Peyer's patch (tissue), 4 donors: ENCODE measurements at regions not wholly inside any gene's neighbourhood (a gene's known extent, or its start where the extent isn't known, plus 50 kb on each side); places are given as distances from the start of the nearest gene placed in this dataset.

Source experiments
- DNase-seq, 3 donors: peaks; one replicate each; pipeline ENCODE4 v3.0.0-alpha.2; 2017 to 2019
- H3K27ac ChIP-seq, 4 donors: fragments of 200-600 bp; sonication (generic); one replicate each; pipeline ENCODE4 v1.5.1; 2016 to 2019
- H3K27me3 ChIP-seq, 2 donors: fragments of 200-600 bp; sonication (generic); one replicate each; pipeline ENCODE4 v1.5.1; 2019
- H3K36me3 ChIP-seq, 3 donors: fragments of 200-600 bp; sonication (generic); one replicate each; pipeline ENCODE4 v1.5.1; 2016 to 2019
- H3K4me1 ChIP-seq, 4 donors: fragments of 200-600 bp; sonication (generic); one replicate each; pipeline ENCODE4 v1.5.1; 2016 to 2019
- H3K4me3 ChIP-seq, 4 donors: fragments of 200-600 bp; sonication (generic); 1 replicate in 3 of 4; 2 replicates in 1 of 4; pipeline ENCODE4 v1.5.1; 2016 to 2019; ENCODE audit warnings: mild to moderate bottlenecking in 1 of 4
- H3K9me3 ChIP-seq, 4 donors: fragments of 200-600 bp; sonication (generic); one replicate each; pipeline ENCODE4 v1.5.1; 2016 to 2019; ENCODE audit warnings: mild to moderate bottlenecking in 1 of 4
- POLR2A ChIP-seq, 2 donors: fragments of 450-650 bp; IDR thresholded peaks; one replicate each; pipeline ENCODE4 v1.5.1; 2017; ENCODE audit warnings: antibody characterized with exemption in 2 of 2, mild to moderate bottlenecking in 2 of 2, moderate library complexity in 2 of 2
- TF ChIP-seq, protein P1 (sequence below), 6 experiments: fragments of 450-650 bp in 4 of 6; fragments of 200-600 bp in 2 of 6; sonication (generic) in 1 of 6; IDR thresholded peaks; one replicate each; pipeline ENCODE4 v1.5.1; 2017 to 2019; ENCODE audit warnings: antibody characterized with exemption in 6 of 6, mild to moderate bottlenecking in 3 of 6, moderate library complexity in 1 of 6

DNA sequence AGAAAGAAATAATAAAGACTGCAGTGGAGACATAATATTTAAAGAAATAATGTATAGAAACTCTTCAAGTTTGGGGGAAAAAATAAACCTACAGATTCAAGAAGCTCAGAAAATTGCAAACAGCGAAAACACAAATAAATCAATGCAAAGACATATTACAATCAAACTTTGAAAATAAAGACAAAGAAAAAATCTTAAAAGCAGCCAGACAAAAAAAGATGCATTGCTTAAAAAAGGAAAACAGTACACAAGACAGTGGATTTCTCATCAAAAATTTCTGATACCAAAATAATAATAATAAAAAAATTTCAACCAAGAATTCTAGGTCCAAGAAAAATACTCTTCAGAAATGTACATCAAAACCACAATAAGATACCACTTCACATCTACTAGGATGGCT, 681.0 kb downstream of the UQCRFS1 start:
- no peaks in the 10 kb centered on the region for H3K27me3 ChIP-seq
- no peaks in the 10 kb centered on the region for H3K9me3 ChIP-seq
- TF ChIP-seq, protein P1, sequence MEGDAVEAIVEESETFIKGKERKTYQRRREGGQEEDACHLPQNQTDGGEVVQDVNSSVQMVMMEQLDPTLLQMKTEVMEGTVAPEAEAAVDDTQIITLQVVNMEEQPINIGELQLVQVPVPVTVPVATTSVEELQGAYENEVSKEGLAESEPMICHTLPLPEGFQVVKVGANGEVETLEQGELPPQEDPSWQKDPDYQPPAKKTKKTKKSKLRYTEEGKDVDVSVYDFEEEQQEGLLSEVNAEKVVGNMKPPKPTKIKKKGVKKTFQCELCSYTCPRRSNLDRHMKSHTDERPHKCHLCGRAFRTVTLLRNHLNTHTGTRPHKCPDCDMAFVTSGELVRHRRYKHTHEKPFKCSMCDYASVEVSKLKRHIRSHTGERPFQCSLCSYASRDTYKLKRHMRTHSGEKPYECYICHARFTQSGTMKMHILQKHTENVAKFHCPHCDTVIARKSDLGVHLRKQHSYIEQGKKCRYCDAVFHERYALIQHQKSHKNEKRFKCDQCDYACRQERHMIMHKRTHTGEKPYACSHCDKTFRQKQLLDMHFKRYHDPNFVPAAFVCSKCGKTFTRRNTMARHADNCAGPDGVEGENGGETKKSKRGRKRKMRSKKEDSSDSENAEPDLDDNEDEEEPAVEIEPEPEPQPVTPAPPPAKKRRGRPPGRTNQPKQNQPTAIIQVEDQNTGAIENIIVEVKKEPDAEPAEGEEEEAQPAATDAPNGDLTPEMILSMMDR (IDR thresholded peaks at IDR 0.05): no peak
- no peak for TF ChIP-seq POLR2A (IDR thresholded peaks at IDR 0.05)
- no peak overlapping the region for H3K4me3 ChIP-seq
- H3K36me3 ChIP-seq: no peaks in the 10 kb centered on the region
- H3K4me1 ChIP-seq: no peaks in the 10 kb centered on the region
- no peak for DNase-seq
- H3K27ac ChIP-seq: no peak overlapping the region

DNA sequence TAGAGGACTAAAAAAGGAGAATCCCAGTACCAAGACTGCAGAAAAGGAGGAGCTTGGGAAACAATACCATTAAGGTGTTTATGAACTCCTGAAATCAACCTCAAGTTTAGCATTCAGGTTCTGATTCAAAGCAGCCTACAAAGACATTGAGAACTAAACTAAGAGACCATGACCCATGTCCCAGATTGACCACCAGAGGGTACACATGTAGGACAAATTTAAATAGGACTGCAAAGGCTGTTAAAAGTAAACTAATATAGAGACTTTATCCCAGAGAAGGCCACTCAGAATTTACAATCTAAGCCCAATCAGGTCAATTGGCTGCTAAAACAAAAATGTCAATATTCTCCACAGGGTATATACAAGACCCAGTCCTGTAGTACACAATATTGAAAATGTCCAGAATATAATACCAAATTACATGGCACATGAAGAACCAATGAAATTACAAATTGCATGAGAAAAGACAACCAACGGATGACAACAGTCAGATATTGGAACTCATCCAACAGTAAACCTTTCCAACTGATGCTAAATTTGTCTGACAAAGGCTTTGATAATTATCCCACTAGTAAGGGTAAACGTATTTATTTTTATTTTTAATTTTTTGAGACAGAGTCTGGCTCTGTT, 682.4 kb downstream of the UQCRFS1 start:
- Histone ChIP-seq H3K9me3 (no peaks in the 10 kb centered on the region), H3K27me3 (no peaks in the 10 kb centered on the region), H3K4me1 (no peaks in the 10 kb centered on the region), H3K36me3 (no peaks in the 10 kb centered on the region), H3K4me3 (no peak overlapping the region), H3K27ac (no peak overlapping the region)
- DNase-seq: no peak
- TF ChIP-seq, protein P1 (IDR thresholded peaks at IDR 0.05): no peak
- TF ChIP-seq POLR2A (IDR thresholded peaks at IDR 0.05): no peak

- Histone ChIP-seq H3K4me3 (no peak overlapping the region), H3K9me3 (no peaks in the 10 kb centered on the region), H3K36me3 (no peaks in the 10 kb centered on the region), H3K27ac (no peak overlapping the region), H3K4me1 (no peaks in the 10 kb centered on the region), H3K27me3 (no peaks in the 10 kb centered on the region)
- no peak for TF ChIP-seq POLR2A (IDR thresholded peaks at IDR 0.05)
- TF ChIP-seq, protein P1 (IDR thresholded peaks at IDR 0.05): no peak
- DNase-seq: no peak
These were observed 686.9 kb downstream of the UQCRFS1 start for GRCh38 chr19:28526038-28526437.

DNA sequence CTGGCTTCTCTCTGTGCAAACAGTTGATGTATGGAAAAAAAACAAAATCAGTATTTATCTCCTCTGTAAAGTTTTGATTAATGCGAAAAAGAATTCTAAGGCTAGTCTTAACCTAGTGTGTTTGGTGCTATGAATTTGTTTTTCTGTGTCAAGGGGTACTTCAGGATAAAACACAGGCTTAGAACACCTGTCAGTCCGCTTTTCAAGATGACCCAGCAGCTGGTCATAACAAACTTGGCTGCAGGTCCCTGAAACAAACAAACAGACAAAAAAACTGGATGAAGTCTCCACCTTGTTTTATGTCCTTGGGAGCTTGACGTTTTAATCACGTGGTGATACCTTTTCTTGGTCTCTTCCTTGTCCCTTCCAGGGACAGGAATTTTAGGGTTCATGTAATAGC, 689.3 kb downstream of the UQCRFS1 start:
- TF ChIP-seq, protein P1 (IDR thresholded peaks at IDR 0.05): no peak
- no peak for TF ChIP-seq POLR2A (IDR thresholded peaks at IDR 0.05)
- Histone ChIP-seq H3K9me3 (no peaks in the 10 kb centered on the region), H3K4me3 (no peak overlapping the region), H3K36me3 (no peaks in the 10 kb centered on the region), H3K4me1 (no peaks in the 10 kb centered on the region), H3K27me3 (no peaks in the 10 kb centered on the region), H3K27ac (no peak overlapping the region)
- DNase-seq: no peak

DNA sequence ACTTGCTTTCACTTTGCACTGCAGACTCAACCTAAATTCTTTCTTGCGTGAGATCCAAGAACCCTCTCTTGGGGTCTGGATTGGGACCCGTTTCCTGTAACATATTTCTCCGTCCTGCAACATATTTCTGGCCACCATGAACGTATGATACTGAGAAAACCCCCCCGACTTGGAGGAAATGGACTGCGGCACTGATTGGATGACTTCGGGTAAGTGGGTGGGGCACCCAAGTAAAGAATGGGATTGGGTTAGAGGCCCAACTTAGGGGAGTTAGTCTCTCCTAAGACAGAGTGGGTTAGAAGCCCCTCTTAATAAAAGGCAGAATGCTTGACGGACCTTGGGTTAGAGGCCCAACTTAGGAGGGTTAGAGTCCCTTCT, 690.4 kb downstream of the UQCRFS1 start:
- Histone ChIP-seq H3K27ac (no peak overlapping the region), H3K4me3 (no peak overlapping the region), H3K27me3 (no peaks in the 10 kb centered on the region), H3K4me1 (no peaks in the 10 kb centered on the region), H3K36me3 (no peaks in the 10 kb centered on the region), H3K9me3 (no peaks in the 10 kb centered on the region)
- TF ChIP-seq, protein P1 (IDR thresholded peaks at IDR 0.05): no peak
- no peak for TF ChIP-seq POLR2A (IDR thresholded peaks at IDR 0.05)
- no peak for DNase-seq
